Ascending aorta (tissue), 2 donors: ENCODE measurements at regions not wholly inside any gene's neighbourhood (a gene's known extent, or its start where the extent isn't known, plus 50 kb on each side); places are given as distances from the start of the nearest gene placed in this dataset.

Experiments
- DNase-seq, 2 donors: peaks; one replicate each; pipeline ENCODE4 v3.0.0-alpha.2; 2019; ENCODE audit warnings: low spot score in 2 of 2
- H3K27ac ChIP-seq, 2 donors: fragments of 200-600 bp; sonication (generic); one replicate each; pipeline ENCODE4 v1.5.1; 2016 to 2017; ENCODE audit warnings: mild to moderate bottlenecking in 1 of 2
- H3K27me3 ChIP-seq: fragments of 200-600 bp; sonication (generic); one replicate; pipeline ENCODE4 v1.5.1; 2017
- H3K36me3 ChIP-seq, 2 donors: fragments of 200-600 bp; sonication (generic); one replicate each; pipeline ENCODE4 v1.5.1; 2016
- H3K4me1 ChIP-seq, 2 donors: fragments of 200-600 bp; sonication (generic); one replicate each; pipeline ENCODE4 v1.5.1; 2016 to 2017; ENCODE audit warnings: mild to moderate bottlenecking in 1 of 2
- H3K4me3 ChIP-seq, 2 donors: fragments of 200-600 bp; sonication (generic); one replicate each; pipeline ENCODE4 v1.5.1; 2016 to 2017; ENCODE audit warnings: mild to moderate bottlenecking in 1 of 2
- H3K9me3 ChIP-seq, 2 donors: fragments of 200-600 bp; sonication (generic); one replicate each; pipeline ENCODE4 v1.5.1; 2016
- CTCF ChIP-seq, 3 experiments: fragments of 200-600 bp in 2 of 3; fragments of 450-650 bp in 1 of 3; sonication (generic) in 2 of 3; IDR thresholded peaks; one replicate each; pipeline ENCODE4 v1.5.1; 2016 to 2019; ENCODE audit warnings: antibody characterized with exemption in 3 of 3, mild to moderate bottlenecking in 1 of 3, moderate library complexity in 1 of 3
- intact Hi-C: fragments of 100-400 bp; cut with DNase I; formaldehyde crosslinking; loops from one replicate; pipeline ENCODE4 v1.15.1; 2023

- H3K27me3 ChIP-seq, result no peaks in the 10 kb centered on the region
- no peaks in the 10 kb centered on the region for H3K9me3 ChIP-seq
- H3K36me3 ChIP-seq, result no peaks in the 10 kb centered on the region
- no peaks in the 10 kb centered on the region for H3K4me1 ChIP-seq
- no peak overlapping the region for H3K4me3 ChIP-seq
- DNase-seq, result no peak
- intact Hi-C loops, result no loop called here
- no peak for TF ChIP-seq CTCF (IDR thresholded peaks at IDR 0.05)
- no peak overlapping the region for H3K27ac ChIP-seq
Observed at GRCh38 chr10:118204292-118204943, 137.7 kb downstream of the FAM204A start.

- no peak for TF ChIP-seq CTCF (IDR thresholded peaks at IDR 0.05)
- Histone ChIP-seq H3K4me1 (no peaks in the 10 kb centered on the region), H3K4me3 (no peak overlapping the region), H3K27ac (no peak overlapping the region), H3K36me3 (no peaks in the 10 kb centered on the region), H3K27me3 (no peaks in the 10 kb centered on the region), H3K9me3 (no peaks in the 10 kb centered on the region)
- intact Hi-C loops, result no loop called here
- no peak for DNase-seq
Observed at GRCh38 chr10:118203461-118203860, 138.7 kb downstream of the FAM204A start.

GRCh38 chr10:118195729-118196128, 146.4 kb downstream of the FAM204A start:
- Histone ChIP-seq H3K36me3 (no peaks in the 10 kb centered on the region), H3K4me3 (no peak overlapping the region), H3K27ac (no peak overlapping the region), H3K27me3 (no peaks in the 10 kb centered on the region), H3K4me1 (no peaks in the 10 kb centered on the region), H3K9me3 (no peaks in the 10 kb centered on the region)
- no peak for TF ChIP-seq CTCF (IDR thresholded peaks at IDR 0.05)
- intact Hi-C loops, result no loop called here
- DNase-seq, result no peak

GRCh38 chr10:118193642-118194041, 146.9 kb upstream of the RAB11FIP2 start:
- Histone ChIP-seq H3K4me3 (no peak overlapping the region), H3K36me3 (no peaks in the 10 kb centered on the region), H3K27me3 (no peaks in the 10 kb centered on the region), H3K4me1 (no peaks in the 10 kb centered on the region), H3K9me3 (no peaks in the 10 kb centered on the region), H3K27ac (no peak overlapping the region)
- no peak for TF ChIP-seq CTCF (IDR thresholded peaks at IDR 0.05)
- intact Hi-C loops, result no loop called here
- no peak for DNase-seq

GRCh38 chr10:118181021-118181420, 134.3 kb upstream of the RAB11FIP2 start:
- no peak for DNase-seq
- no peak overlapping the region for H3K4me3 ChIP-seq

More at GRCh38 chr10:118181021-118181420, 134.3 kb upstream of the RAB11FIP2 start:
- no peak for TF ChIP-seq CTCF (IDR thresholded peaks at IDR 0.05)
- intact Hi-C loops, result no loop called here
- no peak overlapping the region for H3K27ac ChIP-seq
- H3K4me1 ChIP-seq, result no peaks in the 10 kb centered on the region
- no peaks in the 10 kb centered on the region for H3K27me3 ChIP-seq
- no peaks in the 10 kb centered on the region for H3K36me3 ChIP-seq
- no peaks in the 10 kb centered on the region for H3K9me3 ChIP-seq
